GM18868 (cell line): ENCODE measurements at regions not wholly inside any gene's neighbourhood (a gene's known extent, or its start where the extent isn't known, plus 50 kb on each side); places are given as distances from the start of the nearest gene placed in this dataset.

ENCODE experiments used
- ATAC-seq: cut with Tn5 transposase; IDR thresholded peaks from one replicate; pipeline ENCODE4 v1.9.1; 2021; ENCODE audit warnings: mild to moderate bottlenecking, moderate library complexity; ENCODE audit not compliant: unreplicated experiment

GRCh38 chr5:117859176-117859575 lies 1129.2 kb downstream of the DTWD2 start:
- ATAC-seq = peak; percentile 70

DNA sequence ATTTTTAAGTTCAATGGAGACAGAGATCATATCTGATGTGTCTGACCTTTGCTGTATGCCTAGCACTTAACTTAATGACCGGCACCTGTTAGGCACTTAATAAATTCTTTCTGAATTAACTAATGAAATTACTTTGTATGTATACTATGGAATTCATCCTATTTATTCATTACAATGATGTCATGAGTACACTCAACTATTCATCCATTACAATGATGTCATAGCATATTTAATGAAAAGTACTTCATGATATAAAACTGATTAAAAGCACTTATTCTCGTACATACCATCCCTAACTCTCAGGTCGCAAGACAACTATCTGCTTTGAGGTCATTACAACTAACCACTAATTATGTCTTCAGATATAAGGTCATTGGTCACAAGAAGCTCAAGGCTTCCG lies 1131.6 kb downstream of the DTWD2 start:
- no peak for ATAC-seq

DNA sequence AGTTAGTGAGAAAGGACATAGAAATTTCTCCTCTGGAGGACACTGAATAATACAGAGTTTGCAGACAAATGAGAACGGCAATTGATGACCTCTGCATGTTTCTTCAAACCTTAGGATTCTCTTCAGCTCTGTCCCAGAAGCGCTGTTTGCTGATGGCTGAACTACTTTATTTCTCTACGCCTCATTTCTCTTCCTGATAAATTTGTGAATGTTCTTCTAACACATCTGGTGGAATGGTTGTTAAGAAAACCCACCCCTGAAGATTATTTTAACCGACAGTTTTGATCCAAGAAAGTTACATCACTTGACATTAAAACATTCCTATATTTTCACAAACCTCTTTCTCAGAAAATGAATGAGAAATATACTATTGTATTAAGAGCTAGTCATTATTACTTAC lies 1150.6 kb downstream of the DTWD2 start:
- ATAC-seq = no peak

- ATAC-seq = no peak
Measured at GRCh38 chr5:117833691-117834090, 1154.7 kb downstream of the DTWD2 start.

- no peak for ATAC-seq
Measured at GRCh38 chr5:117829646-117830045, 1158.7 kb downstream of the DTWD2 start.

DNA sequence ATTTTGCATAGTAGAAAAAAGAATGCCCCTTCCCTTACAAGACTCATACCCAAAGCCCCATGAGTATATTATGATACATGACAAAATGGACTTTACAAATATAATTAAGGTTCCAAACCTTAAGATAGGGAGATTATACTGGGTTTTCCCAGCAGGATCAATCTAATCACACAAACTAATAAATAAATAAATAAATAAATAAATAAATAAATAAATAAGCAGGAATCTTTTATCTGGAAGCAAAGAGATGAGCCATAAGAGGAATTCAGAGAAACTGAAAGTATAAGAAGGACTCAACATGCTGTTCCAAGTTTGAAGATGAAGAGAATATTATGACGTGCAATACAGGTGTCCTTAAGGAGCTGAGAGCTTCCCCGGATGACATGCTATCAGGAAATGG lies 1174.5 kb downstream of the DTWD2 start:
- ATAC-seq = no peak

- no peak for ATAC-seq
Measured at GRCh38 chr5:117812861-117813260, 1175.5 kb downstream of the DTWD2 start.

GRCh38 chr5:117809251-117809650 lies 1179.1 kb downstream of the DTWD2 start:
- no peak for ATAC-seq

DNA sequence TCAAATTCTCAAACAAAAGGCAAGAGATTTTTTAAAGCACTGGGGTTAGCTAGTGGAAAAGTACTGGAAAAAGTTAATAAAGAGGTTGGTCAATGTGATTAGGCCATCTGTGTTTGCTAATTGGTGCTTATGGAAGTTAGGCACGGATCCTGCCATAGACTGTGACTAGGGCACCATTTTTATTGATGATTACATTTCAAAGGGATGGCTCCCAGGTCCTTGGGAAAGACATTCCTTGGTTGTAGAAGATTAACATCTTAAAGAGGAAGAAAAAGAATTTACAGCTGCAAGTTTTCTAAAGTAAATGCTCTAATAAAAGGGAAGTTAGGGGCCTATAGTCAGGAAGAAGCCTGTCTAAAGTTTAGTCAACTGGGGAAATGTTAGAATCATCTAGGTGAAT lies 1183.3 kb downstream of the DTWD2 start:
- ATAC-seq = no peak

DNA sequence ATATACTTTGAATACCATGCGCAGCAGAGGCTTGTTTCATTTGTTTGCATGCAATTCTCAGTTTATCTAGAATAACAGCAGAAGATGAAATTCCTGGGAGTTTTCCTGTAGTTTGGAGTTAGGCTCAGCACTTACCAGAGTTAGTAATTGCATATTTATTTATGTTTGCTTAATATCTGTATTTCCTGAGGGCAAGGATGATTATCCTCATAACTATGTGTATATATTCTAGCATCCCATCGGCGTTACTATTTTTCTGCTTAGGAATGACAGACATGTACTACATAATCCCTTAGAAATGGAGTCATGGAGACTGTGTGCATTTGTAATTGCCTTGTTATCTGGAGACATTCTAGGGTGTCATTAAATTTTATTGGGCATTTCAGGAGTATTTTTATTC lies 1184.8 kb downstream of the DTWD2 start:
- no peak for ATAC-seq

DNA sequence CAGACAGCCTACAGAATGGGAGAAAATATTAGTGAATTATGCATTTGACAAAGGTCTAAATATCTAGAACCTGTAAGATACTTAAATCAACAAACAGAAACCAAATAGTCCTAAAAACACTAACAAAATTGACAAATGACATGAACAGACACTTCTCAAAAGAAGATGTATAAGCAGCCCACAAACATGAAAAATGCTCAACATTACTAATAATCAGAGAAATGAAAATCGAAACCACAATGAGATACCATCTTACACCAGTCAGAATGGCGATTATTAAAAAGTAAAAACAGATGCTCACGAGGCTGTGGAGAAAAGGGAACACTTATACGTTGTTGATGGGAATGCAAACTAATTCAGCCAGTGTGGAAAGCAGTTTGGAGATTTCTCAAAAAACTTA lies 1186.8 kb downstream of the DTWD2 start:
- no peak for ATAC-seq

GRCh38 chr5:117800261-117800660 lies 1188.1 kb downstream of the DTWD2 start:
- no peak for ATAC-seq

GRCh38 chr5:117794847-117795246 lies 1193.5 kb downstream of the DTWD2 start:
- no peak for ATAC-seq

DNA sequence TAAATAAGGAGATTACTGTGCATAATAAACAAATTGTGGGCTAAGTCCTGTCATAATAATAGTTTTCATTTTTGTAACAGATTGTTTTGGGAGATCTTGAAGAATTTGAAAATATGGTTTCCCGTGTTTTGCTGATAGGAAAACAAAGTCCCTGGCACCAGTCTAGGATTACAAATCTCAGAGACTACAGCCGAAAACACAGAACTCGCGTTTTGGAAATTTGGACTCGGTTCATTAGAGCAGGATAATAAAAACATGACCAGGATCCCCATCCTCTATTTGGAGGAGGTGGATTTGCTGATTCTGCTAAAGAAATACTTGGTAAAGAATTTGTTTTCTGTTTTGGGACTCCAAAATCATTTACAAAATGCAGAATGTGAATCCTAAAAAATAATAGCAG lies 1194.4 kb downstream of the DTWD2 start:
- no peak for ATAC-seq

GRCh38 chr5:117792476-117792875 lies 1195.9 kb downstream of the DTWD2 start:
- ATAC-seq = no peak

DNA sequence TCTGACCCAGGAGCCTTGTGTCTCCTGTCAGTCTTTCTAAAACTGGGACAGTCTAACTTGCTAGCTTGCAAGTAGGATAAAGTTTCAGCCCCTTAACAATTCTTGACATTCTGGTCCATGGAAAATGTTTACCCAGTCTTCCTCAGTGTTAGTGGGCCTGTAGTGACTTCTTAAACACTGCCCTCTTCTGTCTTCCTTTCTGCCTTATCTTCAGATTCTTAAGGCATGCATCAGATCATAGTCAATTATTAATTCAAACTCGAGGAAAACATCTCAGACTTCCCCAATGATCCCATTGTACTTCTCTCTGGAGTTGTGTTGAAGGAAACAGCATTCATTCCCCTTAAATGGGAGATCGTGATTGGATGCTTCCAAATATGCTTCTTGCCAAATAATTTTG lies 1199.8 kb downstream of the DTWD2 start:
- no peak for ATAC-seq

DNA sequence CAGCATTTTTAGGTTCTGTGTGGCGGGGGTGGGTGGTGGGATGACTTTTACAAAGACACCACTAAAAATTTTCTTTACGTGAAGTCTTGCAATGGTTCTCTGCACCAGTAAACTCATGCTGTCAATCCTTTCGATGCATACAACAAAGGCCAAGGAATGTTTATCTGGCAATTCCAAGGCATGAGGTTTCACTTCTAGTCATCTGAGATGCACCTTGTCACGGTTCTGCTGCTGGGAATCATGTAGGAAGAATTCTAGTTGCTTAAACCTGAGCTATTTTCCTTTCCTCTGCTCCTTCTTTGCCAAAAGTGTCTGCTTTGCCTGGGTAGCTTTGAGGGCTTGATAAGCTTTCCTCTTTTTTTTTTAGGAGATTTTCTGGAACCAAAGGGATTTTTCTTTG lies 1204.5 kb upstream of the SEMA6A start:
- ATAC-seq = no peak

DNA sequence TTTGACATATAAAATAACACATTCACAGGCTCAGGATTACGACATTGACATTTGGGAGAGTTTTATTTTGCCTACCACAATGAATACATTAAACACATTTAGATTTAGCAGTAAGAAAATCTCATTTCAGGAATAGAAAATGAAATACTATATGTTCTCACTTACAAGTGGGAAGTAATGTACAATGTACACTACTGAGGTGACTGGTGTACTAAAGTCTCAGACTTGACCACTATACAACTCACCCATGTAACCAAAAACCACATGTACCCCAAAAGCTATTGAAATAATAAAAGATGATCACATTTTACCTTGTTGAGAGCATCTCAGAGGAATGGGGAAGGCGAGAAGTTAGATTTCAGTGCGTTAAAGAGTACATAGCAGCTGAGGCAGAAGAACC lies 1202.4 kb upstream of the SEMA6A start:
- peak; percentile 73 for ATAC-seq

- no peak for ATAC-seq
Measured at GRCh38 chr5:117769877-117770276, 1195.3 kb upstream of the SEMA6A start.

GRCh38 chr5:117763271-117763670 lies 1188.6 kb upstream of the SEMA6A start:
- no peak for ATAC-seq

DNA sequence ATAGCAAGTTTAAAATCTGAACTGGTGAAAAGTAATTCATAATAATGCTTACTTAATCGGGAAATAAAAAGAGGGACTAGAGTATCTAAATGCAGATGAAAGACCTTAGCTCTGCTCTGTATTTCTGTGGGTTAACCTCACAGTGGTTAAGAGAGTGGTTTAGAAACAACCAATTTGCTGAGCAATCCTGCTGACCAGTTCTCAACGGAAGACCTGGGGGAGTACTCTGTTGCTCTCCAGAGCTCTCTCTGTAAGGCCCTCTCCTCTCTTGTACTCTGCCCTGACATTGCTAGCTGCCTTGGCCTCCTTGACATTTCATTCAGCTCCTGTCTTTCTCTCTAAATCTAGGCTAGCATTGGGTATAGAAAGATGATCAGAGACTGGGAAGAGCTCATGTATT lies 1186.6 kb upstream of the SEMA6A start:
- ATAC-seq = no peak

DNA sequence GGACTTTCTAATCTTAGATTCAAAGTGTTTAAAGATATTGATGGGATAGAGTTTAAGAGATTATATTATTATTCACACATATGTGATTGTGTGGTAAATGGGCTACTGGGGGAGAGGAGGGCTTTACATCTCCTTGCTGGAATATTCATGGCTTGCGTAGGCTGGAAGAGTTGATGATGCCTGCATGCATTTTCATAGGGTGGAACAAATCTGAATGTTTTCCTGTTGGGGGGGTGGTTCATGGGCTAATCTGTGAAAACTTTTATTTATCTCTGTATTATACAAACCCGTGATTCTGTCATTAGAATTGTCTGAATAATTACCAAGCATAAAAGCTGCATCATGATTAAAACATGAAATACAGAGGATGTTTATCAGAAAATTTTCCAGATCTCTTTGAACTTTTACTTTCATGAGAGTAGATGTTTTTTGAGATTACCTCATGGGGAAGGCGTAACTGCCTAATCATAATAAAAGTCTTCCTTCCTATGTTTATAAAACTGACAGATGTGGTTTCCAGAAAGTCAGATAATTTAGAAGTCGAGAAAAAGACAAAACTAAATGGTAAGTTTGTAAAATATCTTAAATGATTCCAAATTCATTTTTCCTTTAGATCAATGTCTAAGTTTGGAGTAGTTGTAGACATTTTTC lies 1185.4 kb upstream of the SEMA6A start:
- no peak for ATAC-seq

- ATAC-seq = no peak
Measured at GRCh38 chr5:117752403-117752802, 1177.8 kb upstream of the SEMA6A start.
